ENCODE measurements at regions not wholly inside any gene's neighbourhood (a gene's known extent, or its start where the extent isn't known, plus 50 kb on each side); places are given as distances from the start of the nearest gene placed in this dataset.

DNA sequence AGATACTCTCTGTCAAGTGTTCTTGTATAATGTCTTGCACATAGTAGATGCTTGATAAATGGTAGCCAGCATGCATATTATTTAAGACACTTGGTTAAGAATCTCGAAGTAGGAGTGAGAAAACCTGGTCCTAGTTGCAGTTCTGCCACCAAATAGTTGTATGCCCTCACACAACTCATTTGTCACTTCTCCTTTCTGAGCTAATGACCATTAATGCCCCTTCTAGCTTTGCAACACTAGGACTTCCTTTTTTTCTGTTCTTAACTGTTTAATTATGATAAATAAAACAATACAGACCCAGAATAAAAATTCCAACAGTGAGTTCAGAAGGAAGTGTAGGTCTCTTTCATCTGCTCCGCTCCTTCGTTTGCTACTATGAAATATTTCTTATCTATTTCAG is 453.6 kb downstream of the TMEM135 start:
- Mint-ChIP-seq H3K4me1 (ENCODE audit: unreplicated experiment) (no peaks in the 10 kb centered on the region), H3K9me3 (no peaks in the 10 kb centered on the region), H3K4me3 (no peak overlapping the region), H3K36me3 (no peaks in the 10 kb centered on the region), H3K27me3 (peaks cover 3% of the 10 kb centered on the region), H3K27ac (no peak overlapping the region)
- TF ChIP-seq, protein P1, sequence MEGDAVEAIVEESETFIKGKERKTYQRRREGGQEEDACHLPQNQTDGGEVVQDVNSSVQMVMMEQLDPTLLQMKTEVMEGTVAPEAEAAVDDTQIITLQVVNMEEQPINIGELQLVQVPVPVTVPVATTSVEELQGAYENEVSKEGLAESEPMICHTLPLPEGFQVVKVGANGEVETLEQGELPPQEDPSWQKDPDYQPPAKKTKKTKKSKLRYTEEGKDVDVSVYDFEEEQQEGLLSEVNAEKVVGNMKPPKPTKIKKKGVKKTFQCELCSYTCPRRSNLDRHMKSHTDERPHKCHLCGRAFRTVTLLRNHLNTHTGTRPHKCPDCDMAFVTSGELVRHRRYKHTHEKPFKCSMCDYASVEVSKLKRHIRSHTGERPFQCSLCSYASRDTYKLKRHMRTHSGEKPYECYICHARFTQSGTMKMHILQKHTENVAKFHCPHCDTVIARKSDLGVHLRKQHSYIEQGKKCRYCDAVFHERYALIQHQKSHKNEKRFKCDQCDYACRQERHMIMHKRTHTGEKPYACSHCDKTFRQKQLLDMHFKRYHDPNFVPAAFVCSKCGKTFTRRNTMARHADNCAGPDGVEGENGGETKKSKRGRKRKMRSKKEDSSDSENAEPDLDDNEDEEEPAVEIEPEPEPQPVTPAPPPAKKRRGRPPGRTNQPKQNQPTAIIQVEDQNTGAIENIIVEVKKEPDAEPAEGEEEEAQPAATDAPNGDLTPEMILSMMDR (conservative IDR thresholded peaks at IDR 0.05) = no peak
- DNase-seq (ENCODE audit: extremely low spot score, unreplicated experiment) = no peak

DNA sequence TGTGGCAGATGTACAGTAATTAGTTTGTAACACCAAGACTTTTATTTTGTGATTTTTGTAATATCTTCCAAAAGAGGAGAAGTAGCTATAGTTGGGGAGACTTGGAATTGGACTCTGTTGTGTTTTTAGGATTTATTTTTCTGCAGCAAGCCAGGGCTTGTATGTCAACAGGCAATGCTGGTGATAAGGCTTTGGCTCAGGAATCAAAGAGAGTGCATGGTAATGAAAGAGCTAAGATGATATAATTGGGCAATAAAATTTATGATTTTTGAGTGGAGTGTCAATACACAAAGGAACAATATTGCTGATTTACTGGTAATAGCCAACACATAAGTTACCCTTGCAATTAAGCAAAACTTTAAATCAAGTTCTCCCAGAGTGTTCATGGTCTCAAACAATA is 452.9 kb downstream of the TMEM135 start:
- DNase-seq (ENCODE audit: extremely low spot score, unreplicated experiment) = no peak
- H3K27me3 Mint-ChIP-seq = no peaks in the 10 kb centered on the region
- H3K4me3 Mint-ChIP-seq = no peak overlapping the region
- H3K36me3 Mint-ChIP-seq = no peaks in the 10 kb centered on the region
- no peak overlapping the region for H3K27ac Mint-ChIP-seq
- H3K9me3 Mint-ChIP-seq = no peaks in the 10 kb centered on the region
- TF ChIP-seq, protein P1 (conservative IDR thresholded peaks at IDR 0.05) = no peak
- H3K4me1 Mint-ChIP-seq (ENCODE audit: unreplicated experiment) = no peaks in the 10 kb centered on the region

DNA sequence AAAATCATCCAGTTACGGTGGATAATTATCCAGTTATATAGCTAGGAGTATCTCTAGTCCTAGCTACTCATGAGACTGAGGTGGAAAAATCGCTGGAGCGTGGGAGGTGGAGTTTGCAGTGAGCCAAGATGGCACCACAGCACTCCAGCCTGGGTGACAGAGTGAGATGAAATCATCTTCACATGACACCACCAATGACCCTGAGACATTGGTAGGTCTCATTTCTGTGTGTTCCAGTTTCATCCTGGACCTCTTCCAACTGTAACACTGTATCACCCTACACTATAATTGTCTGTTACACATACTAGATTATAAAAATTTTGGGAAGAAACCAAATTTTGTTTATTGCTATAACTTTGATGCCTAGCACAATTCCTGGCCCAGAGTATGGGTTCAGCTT is 446.8 kb downstream of the TMEM135 start:
- Mint-ChIP-seq H3K4me3 (no peak overlapping the region), H3K9me3 (no peaks in the 10 kb centered on the region), H3K4me1 (ENCODE audit: unreplicated experiment) (no peaks in the 10 kb centered on the region), H3K36me3 (no peaks in the 10 kb centered on the region), H3K27me3 (no peaks in the 10 kb centered on the region), H3K27ac (no peak overlapping the region)
- no peak for DNase-seq (ENCODE audit: extremely low spot score, unreplicated experiment)
- TF ChIP-seq, protein P1 (conservative IDR thresholded peaks at IDR 0.05) = no peak

DNA sequence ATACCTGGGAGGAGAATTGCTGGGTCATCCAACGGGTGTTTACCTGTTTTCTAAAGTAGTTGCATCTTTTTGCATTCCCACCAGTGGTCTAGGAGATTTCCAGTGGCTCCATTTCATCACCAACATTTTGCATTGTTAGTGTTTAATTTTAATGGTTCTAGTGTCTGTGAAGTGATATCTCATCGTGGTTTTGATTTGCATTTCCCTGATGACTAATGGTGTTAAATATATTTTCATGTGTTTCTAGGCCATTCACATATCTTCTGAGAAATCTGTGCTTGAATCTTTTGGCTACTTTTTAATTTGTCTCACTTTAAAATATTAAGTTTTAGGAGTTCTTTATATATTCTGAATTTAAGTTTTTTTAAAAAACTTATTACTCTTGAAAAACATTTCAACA is 439.6 kb downstream of the TMEM135 start:
- H3K36me3 Mint-ChIP-seq = no peaks in the 10 kb centered on the region
- no peak for DNase-seq (ENCODE audit: extremely low spot score, unreplicated experiment)
- no peaks in the 10 kb centered on the region for H3K4me1 Mint-ChIP-seq (ENCODE audit: unreplicated experiment)
- no peak overlapping the region for H3K27ac Mint-ChIP-seq
- H3K4me3 Mint-ChIP-seq = no peak overlapping the region
- peaks cover 7% of the 10 kb centered on the region for H3K9me3 Mint-ChIP-seq
- H3K27me3 Mint-ChIP-seq = no peaks in the 10 kb centered on the region
- TF ChIP-seq, protein P1 (conservative IDR thresholded peaks at IDR 0.05) = no peak

DNA sequence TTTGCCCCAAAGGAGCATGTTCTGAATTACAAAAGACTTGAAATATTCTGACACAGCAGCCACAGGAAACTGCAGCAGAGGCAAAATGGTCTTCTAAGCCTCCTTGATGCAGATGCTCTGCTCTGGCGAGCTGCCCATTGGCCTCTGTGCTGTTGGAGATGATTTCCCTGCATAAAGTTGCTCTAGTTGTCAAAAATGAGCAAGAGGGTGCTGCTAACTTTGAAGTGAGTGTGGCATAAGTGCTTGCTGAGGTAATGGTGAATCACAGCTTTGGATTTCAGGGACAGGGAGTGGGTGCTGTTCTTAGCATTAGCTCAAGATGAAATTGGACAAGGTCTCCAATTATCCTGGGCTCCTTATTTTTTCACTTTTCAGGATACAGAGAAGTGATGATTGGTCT is 435.4 kb downstream of the TMEM135 start:
- DNase-seq (ENCODE audit: extremely low spot score, unreplicated experiment) = no peak
- TF ChIP-seq, protein P1 (conservative IDR thresholded peaks at IDR 0.05) = no peak
- Mint-ChIP-seq H3K27ac (no peak overlapping the region), H3K36me3 (no peaks in the 10 kb centered on the region), H3K4me1 (ENCODE audit: unreplicated experiment) (no peaks in the 10 kb centered on the region), H3K27me3 (no peaks in the 10 kb centered on the region), H3K4me3 (no peak overlapping the region), H3K9me3 (peaks cover 5% of the 10 kb centered on the region)

DNA sequence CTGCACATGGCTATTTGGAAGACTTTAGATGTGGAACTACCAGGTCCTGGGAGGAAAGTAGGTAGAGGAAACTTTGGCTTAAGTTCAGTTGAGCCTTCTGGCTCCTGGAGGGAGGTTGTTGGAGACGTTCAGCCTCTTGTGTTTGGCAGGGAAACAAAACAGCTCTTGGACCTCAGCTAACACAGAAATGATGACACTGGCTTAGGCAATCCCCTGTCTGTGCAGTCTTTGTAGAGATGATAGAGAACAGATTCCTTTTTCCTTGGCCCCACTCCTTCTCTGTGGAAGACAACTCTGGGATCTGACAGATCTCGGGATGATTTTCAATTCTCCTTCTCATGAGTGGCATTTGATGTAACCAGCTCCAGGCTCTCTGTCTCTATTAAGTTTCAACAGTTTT is 428.5 kb downstream of the TMEM135 start:
- TF ChIP-seq, protein P1 (conservative IDR thresholded peaks at IDR 0.05) = no peak
- H3K27me3 Mint-ChIP-seq = no peaks in the 10 kb centered on the region
- no peaks in the 10 kb centered on the region for H3K36me3 Mint-ChIP-seq
- no peak overlapping the region for H3K27ac Mint-ChIP-seq
- H3K9me3 Mint-ChIP-seq = no peaks in the 10 kb centered on the region
- DNase-seq (ENCODE audit: extremely low spot score, unreplicated experiment) = no peak
- H3K4me3 Mint-ChIP-seq = no peak overlapping the region
- peaks cover 8% of the 10 kb centered on the region for H3K4me1 Mint-ChIP-seq (ENCODE audit: unreplicated experiment)
